ENCODE measurements at regions not wholly inside any gene's neighbourhood (a gene's known extent, or its start where the extent isn't known, plus 50 kb on each side); places are given as distances from the start of the nearest gene placed in this dataset.

GRCh38 chr2:34030273-34030672, 431.2 kb upstream of the FAM98A start:
- no TSS peak for BruUV-seq (replicated peaks)
- no peaks in the 10 kb centered on the region for H3K79me2 ChIP-seq (ENCODE audit: insufficient read depth, low read depth, low read length)
- H3K27ac ChIP-seq (ENCODE audit: low read depth, low read length, poor library complexity, severe bottlenecking) = no peak overlapping the region
- H3K4me3 ChIP-seq (ENCODE audit: low read depth, low read length, poor library complexity, severe bottlenecking) = no peak overlapping the region
- no peaks in the 10 kb centered on the region for H3K9me3 ChIP-seq (ENCODE audit: low read length)
- CTCF ChIA-PET (ENCODE audit: unreplicated experiment) = no interaction called here
- TF ChIP-seq CTCF (conservative IDR thresholded peaks at IDR 0.05; ENCODE audit: low read length) (no peak), EZH2phosphoT487 (IDR thresholded peaks at IDR 0.05; ENCODE audit: borderline replicate concordance, low read depth, low read length) (no peak)
- POLR2A ChIA-PET = no interaction called here
- no peaks in the 10 kb centered on the region for H3K4me1 ChIP-seq (ENCODE audit: insufficient read depth, low read length, poor library complexity, severe bottlenecking)
- H4K20me1 ChIP-seq (ENCODE audit: insufficient read depth, low read length) = no peaks in the 10 kb centered on the region
- H3K9me2 ChIP-seq (ENCODE audit: insufficient read depth, low read length) = no peaks in the 10 kb centered on the region
- DNase-seq (ENCODE audit: low spot score) = no peak
- intact Hi-C loops (cut with micrococcal nuclease; ENCODE audit: unreplicated experiment) = no loop called here
- H2AFZ ChIP-seq (ENCODE audit: low read length) = no peak overlapping the region
- no peak overlapping the region for H3K4me2 ChIP-seq (ENCODE audit: low read length)
- H3K36me3 ChIP-seq (ENCODE audit: insufficient read depth, low read length) = no peaks in the 10 kb centered on the region

- Histone ChIP-seq H3K4me1 (ENCODE audit: insufficient read depth, low read length, poor library complexity, severe bottlenecking) (no peaks in the 10 kb centered on the region), H3K4me3 (ENCODE audit: low read depth, low read length, poor library complexity, severe bottlenecking) (no peak overlapping the region), H2AFZ (ENCODE audit: low read length) (no peak overlapping the region), H3K9me3 (ENCODE audit: low read length) (no peaks in the 10 kb centered on the region), H3K4me2 (ENCODE audit: low read length) (no peak overlapping the region), H3K9me2 (ENCODE audit: insufficient read depth, low read length) (no peaks in the 10 kb centered on the region), H4K20me1 (ENCODE audit: insufficient read depth, low read length) (no peaks in the 10 kb centered on the region), H3K79me2 (ENCODE audit: insufficient read depth, low read depth, low read length) (no peaks in the 10 kb centered on the region), H3K36me3 (ENCODE audit: insufficient read depth, low read length) (no peaks in the 10 kb centered on the region), H3K27ac (ENCODE audit: low read depth, low read length, poor library complexity, severe bottlenecking) (no peak overlapping the region)
- ChIA-PET POLR2A (interaction anchor here (0.6 kb wide), 1 partner anchor 231 kb away, joined by 3 read pairs; no protein-coding TSS in a partner anchor), CTCF (ENCODE audit: unreplicated experiment) (no interaction called here)
- intact Hi-C loops (cut with micrococcal nuclease; ENCODE audit: unreplicated experiment) = no loop called here
- no peak for TF ChIP-seq EZH2phosphoT487 (IDR thresholded peaks at IDR 0.05; ENCODE audit: borderline replicate concordance, low read depth, low read length)
- no peak for TF ChIP-seq CTCF (conservative IDR thresholded peaks at IDR 0.05; ENCODE audit: low read length)
- no TSS peak for BruUV-seq (replicated peaks)
- DNase-seq (ENCODE audit: low spot score) = no peak
Measured at GRCh38 chr2:34029073-34029472, 430.0 kb upstream of the FAM98A start.

- Histone ChIP-seq H2AFZ (ENCODE audit: low read length) (no peak overlapping the region), H3K4me3 (ENCODE audit: low read depth, low read length, poor library complexity, severe bottlenecking) (no peak overlapping the region), H3K27ac (ENCODE audit: low read depth, low read length, poor library complexity, severe bottlenecking) (no peak overlapping the region), H3K36me3 (ENCODE audit: insufficient read depth, low read length) (no peaks in the 10 kb centered on the region), H3K4me1 (ENCODE audit: insufficient read depth, low read length, poor library complexity, severe bottlenecking) (no peaks in the 10 kb centered on the region), H3K9me2 (ENCODE audit: insufficient read depth, low read length) (no peaks in the 10 kb centered on the region), H3K79me2 (ENCODE audit: insufficient read depth, low read depth, low read length) (no peaks in the 10 kb centered on the region), H3K4me2 (ENCODE audit: low read length) (no peak overlapping the region), H3K9me3 (ENCODE audit: low read length) (no peaks in the 10 kb centered on the region), H4K20me1 (ENCODE audit: insufficient read depth, low read length) (no peaks in the 10 kb centered on the region)
- ChIA-PET CTCF (ENCODE audit: unreplicated experiment) (no interaction called here), POLR2A (interaction anchor here (0.6 kb wide), 1 partner anchor 25 kb away, joined by 3 read pairs; no protein-coding TSS in a partner anchor)
- intact Hi-C loops (cut with micrococcal nuclease; ENCODE audit: unreplicated experiment) = no loop called here
- no peak for DNase-seq (ENCODE audit: low spot score)
- TF ChIP-seq CTCF (conservative IDR thresholded peaks at IDR 0.05; ENCODE audit: low read length) = no peak
- no peak for TF ChIP-seq EZH2phosphoT487 (IDR thresholded peaks at IDR 0.05; ENCODE audit: borderline replicate concordance, low read depth, low read length)
- no TSS peak for BruUV-seq (replicated peaks)
Measured at GRCh38 chr2:34025196-34025595, 426.1 kb upstream of the FAM98A start.

Measured in OCI-LY7 (cell line).